Stomach (tissue), 4 donors: ENCODE measurements at regions not wholly inside any gene's neighbourhood (a gene's known extent, or its start where the extent isn't known, plus 50 kb on each side); places are given as distances from the start of the nearest gene placed in this dataset.

Experiments
- POLR2A ChIP-seq, 4 donors: fragments of 450-650 bp; IDR thresholded peaks; one replicate each; pipeline ENCODE4 v1.6.1; 2016; ENCODE audit warnings: antibody characterized with exemption in 4 of 4, control low read depth in 2 of 4, mild to moderate bottlenecking in 1 of 4, moderate library complexity in 1 of 4
- POLR2AphosphoS5 ChIP-seq, 3 donors: sonication (generic); formaldehyde crosslinking; IDR thresholded peaks; one replicate each; pipeline ENCODE4 v1.6.1; 2016; ENCODE audit warnings: antibody characterized with exemption in 3 of 3
- TF ChIP-seq, protein P1 (sequence below), 7 experiments: fragments of 450-650 bp in 4 of 7; fragments of 200-600 bp in 3 of 7; sonication (generic) in 3 of 7; IDR thresholded peaks; one replicate each; pipeline ENCODE4 v1.5.1; 2016 to 2019; ENCODE audit warnings: antibody characterized with exemption in 7 of 7, control low read depth in 2 of 7, mild to moderate bottlenecking in 1 of 7

DNA sequence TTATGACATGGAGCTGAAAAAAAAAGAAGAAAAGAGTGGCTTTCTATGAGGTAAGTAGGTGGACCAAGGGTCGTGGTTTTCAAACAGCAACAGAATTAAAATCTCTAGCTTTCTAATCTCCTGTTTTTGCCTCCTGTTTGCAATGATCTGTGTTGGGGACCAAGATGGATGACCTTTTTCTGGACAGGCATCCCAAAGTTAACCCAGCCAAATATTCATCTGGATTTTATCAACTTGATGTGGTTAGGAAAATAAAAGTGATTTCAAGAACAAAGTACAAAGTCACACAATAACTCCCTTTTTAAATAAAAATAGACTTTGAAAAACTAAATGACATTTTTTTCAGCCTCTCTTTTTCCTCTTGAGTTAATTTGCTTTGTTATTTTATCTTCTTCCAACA lies 282.1 kb upstream of the PRDM1 start:
- TF ChIP-seq, protein P1, sequence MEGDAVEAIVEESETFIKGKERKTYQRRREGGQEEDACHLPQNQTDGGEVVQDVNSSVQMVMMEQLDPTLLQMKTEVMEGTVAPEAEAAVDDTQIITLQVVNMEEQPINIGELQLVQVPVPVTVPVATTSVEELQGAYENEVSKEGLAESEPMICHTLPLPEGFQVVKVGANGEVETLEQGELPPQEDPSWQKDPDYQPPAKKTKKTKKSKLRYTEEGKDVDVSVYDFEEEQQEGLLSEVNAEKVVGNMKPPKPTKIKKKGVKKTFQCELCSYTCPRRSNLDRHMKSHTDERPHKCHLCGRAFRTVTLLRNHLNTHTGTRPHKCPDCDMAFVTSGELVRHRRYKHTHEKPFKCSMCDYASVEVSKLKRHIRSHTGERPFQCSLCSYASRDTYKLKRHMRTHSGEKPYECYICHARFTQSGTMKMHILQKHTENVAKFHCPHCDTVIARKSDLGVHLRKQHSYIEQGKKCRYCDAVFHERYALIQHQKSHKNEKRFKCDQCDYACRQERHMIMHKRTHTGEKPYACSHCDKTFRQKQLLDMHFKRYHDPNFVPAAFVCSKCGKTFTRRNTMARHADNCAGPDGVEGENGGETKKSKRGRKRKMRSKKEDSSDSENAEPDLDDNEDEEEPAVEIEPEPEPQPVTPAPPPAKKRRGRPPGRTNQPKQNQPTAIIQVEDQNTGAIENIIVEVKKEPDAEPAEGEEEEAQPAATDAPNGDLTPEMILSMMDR (IDR thresholded peaks at IDR 0.05): no peak
- no peak for TF ChIP-seq POLR2A (IDR thresholded peaks at IDR 0.05)
- no peak for TF ChIP-seq POLR2AphosphoS5 (IDR thresholded peaks at IDR 0.05)
